ENCODE measurements at regions not wholly inside any gene's neighbourhood (a gene's known extent, or its start where the extent isn't known, plus 50 kb on each side); places are given as distances from the start of the nearest gene placed in this dataset.

DNA sequence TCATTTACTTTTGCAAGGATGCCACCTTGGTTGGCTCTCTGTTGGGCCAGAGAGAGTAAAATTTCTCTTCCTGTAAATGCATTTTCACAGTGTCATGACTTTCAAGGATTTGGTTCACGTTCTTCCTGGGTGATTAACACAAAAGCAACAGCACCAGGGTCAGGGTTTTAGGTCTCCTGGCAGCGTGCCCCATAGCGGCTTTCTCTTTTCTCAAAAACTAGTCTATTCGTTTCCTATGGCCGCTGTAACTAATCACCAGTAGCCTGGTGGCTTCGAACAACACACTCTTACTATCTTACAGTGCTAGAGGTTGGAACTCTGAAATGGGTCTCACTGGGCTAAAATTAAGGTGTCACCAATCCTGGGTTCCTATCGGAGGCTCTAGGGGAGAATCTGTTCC is 56.3 kb upstream of the ACMSD start:
- Histone ChIP-seq H4K20me1 (ENCODE audit: insufficient read depth, low read length) (no peaks in the 10 kb centered on the region), H3K9me3 (ENCODE audit: control insufficient read depth, insufficient read depth, low read length) (no peaks in the 10 kb centered on the region), H3K4me1 (ENCODE audit: control insufficient read depth, insufficient read depth, low read length) (no peaks in the 10 kb centered on the region), H3K79me1 (ENCODE audit: low read depth in 1 of 2, low read length in 2 of 2) (no peaks in the 10 kb centered on the region), H3K14ac (replicated peaks; ENCODE audit: low read depth, low read length) (no peak overlapping the region), H3K56ac (ENCODE audit: extremely low read depth, insufficient read depth, low read length) (no peak overlapping the region), H2BK5ac (ENCODE audit: low read depth, low read length, poor library complexity, severe bottlenecking) (no peak overlapping the region), H3K4me2 (ENCODE audit: low read depth, low read length) (no peak overlapping the region), H4K91ac (ENCODE audit: insufficient read depth, low read depth, low read length) (no peak overlapping the region), H3K9ac (ENCODE audit: low read depth, low read length) (no peak overlapping the region), H2BK15ac (ENCODE audit: low read depth, low read length) (no peak overlapping the region), H4K5ac (ENCODE audit: low read depth, low read length) (no peak overlapping the region), H2AK9ac (replicated peaks; ENCODE audit: low read depth, low read length, poor library complexity) (no peak overlapping the region), H3K27me3 (ENCODE audit: control insufficient read depth, insufficient read depth, low read length) (no peaks in the 10 kb centered on the region; the same call in 1 of the 2 replicates), H3K4ac (ENCODE audit: low read depth, low read length) (no peak overlapping the region), H2BK120ac (ENCODE audit: low read depth, low read length) (no peak overlapping the region), H3K23ac (ENCODE audit: low read depth, low read length) (no peak overlapping the region), H3K9me1 (ENCODE audit: insufficient read depth, low read length) (no peaks in the 10 kb centered on the region), H2AK5ac (ENCODE audit: low read depth, low read length) (no peak overlapping the region), H2BK20ac (ENCODE audit: low read depth, low read length) (no peak overlapping the region), H2AFZ (replicated peaks; ENCODE audit: low read length, poor library complexity) (no peak overlapping the region), H3K4me3 (ENCODE audit: insufficient read depth, low read depth, low read length) (no peak overlapping the region), H4K8ac (ENCODE audit: low read depth in 2 of 2, low read length in 2 of 2) (no peak overlapping the region), H3K27ac (ENCODE audit: insufficient read depth, low read length) (no peak overlapping the region), H3K18ac (ENCODE audit: low read depth, low read length) (no peak overlapping the region), H3K36me3 (ENCODE audit: control insufficient read depth, insufficient read depth, low read length) (no peaks in the 10 kb centered on the region)
- ChIA-PET POLR2A (ENCODE audit: unreplicated experiment) (no interaction called here), CTCF (interaction anchor here (0.9 to 1.3 kb wide), 2 partner anchors 106 to 111 kb away, joined by 4 read pairs; no protein-coding TSS in a partner anchor)
- BruUV-seq (replicated peaks): no TSS peak
- DNase-seq: no peak
- TF ChIP-seq CHD1 (IDR thresholded peaks at IDR 0.05; ENCODE audit: low read depth, low read length) (no peak), BHLHE40 (IDR thresholded peaks at IDR 0.05; ENCODE audit: low read depth, low read length) (no peak), SMC3 (IDR thresholded peaks at IDR 0.05; ENCODE audit: low read depth, low read length) (no peak), FOS (IDR thresholded peaks at IDR 0.05; ENCODE audit: low read depth, low read length) (no peak), NFE2L2 (IDR thresholded peaks at IDR 0.05; ENCODE audit: low read depth, low read length) (no peak), MXI1 (IDR thresholded peaks at IDR 0.05; ENCODE audit: borderline replicate concordance, low read depth, low read length) (no peak), POLR2A (IDR thresholded peaks at IDR 0.05; ENCODE audit: low read depth, low read length) (no peak), RFX5 (IDR thresholded peaks at IDR 0.05; ENCODE audit: low read depth, low read length) (no peak), MAFK (IDR thresholded peaks at IDR 0.05; ENCODE audit: low read depth, low read length) (no peak), CEBPB (IDR thresholded peaks at IDR 0.05; ENCODE audit: low read depth, low read length) (no peak), RAD21 (IDR thresholded peaks at IDR 0.05; ENCODE audit: low read length) (no peak), RCOR1 (IDR thresholded peaks at IDR 0.05; ENCODE audit: insufficient replicate concordance, low read length) (no peak), MAZ (IDR thresholded peaks at IDR 0.05; ENCODE audit: borderline replicate concordance, low read depth, low read length) (no peak)
- TF ChIP-seq, protein P1, sequence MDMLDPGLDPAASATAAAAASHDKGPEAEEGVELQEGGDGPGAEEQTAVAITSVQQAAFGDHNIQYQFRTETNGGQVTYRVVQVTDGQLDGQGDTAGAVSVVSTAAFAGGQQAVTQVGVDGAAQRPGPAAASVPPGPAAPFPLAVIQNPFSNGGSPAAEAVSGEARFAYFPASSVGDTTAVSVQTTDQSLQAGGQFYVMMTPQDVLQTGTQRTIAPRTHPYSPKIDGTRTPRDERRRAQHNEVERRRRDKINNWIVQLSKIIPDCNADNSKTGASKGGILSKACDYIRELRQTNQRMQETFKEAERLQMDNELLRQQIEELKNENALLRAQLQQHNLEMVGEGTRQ (IDR thresholded peaks at IDR 0.05; ENCODE audit: low read depth, low read length): no peak
- TF ChIP-seq, protein P2, sequence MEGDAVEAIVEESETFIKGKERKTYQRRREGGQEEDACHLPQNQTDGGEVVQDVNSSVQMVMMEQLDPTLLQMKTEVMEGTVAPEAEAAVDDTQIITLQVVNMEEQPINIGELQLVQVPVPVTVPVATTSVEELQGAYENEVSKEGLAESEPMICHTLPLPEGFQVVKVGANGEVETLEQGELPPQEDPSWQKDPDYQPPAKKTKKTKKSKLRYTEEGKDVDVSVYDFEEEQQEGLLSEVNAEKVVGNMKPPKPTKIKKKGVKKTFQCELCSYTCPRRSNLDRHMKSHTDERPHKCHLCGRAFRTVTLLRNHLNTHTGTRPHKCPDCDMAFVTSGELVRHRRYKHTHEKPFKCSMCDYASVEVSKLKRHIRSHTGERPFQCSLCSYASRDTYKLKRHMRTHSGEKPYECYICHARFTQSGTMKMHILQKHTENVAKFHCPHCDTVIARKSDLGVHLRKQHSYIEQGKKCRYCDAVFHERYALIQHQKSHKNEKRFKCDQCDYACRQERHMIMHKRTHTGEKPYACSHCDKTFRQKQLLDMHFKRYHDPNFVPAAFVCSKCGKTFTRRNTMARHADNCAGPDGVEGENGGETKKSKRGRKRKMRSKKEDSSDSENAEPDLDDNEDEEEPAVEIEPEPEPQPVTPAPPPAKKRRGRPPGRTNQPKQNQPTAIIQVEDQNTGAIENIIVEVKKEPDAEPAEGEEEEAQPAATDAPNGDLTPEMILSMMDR (conservative IDR thresholded peaks at IDR 0.05; ENCODE audit: low read depth, low read length): no peak
- TF ChIP-seq, protein P3, sequence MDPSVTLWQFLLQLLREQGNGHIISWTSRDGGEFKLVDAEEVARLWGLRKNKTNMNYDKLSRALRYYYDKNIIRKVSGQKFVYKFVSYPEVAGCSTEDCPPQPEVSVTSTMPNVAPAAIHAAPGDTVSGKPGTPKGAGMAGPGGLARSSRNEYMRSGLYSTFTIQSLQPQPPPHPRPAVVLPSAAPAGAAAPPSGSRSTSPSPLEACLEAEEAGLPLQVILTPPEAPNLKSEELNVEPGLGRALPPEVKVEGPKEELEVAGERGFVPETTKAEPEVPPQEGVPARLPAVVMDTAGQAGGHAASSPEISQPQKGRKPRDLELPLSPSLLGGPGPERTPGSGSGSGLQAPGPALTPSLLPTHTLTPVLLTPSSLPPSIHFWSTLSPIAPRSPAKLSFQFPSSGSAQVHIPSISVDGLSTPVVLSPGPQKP (IDR thresholded peaks at IDR 0.05; ENCODE audit: borderline replicate concordance, low read depth, low read length): no peak
- ATAC-seq (ENCODE audit: low read depth): no peak
- in situ Hi-C loops (cut with MboI; ENCODE audit: low sequenced_read_pairs): no loop called here
- dilution Hi-C loops (cut with HindIII; ENCODE audit: low sequenced_read_pairs, unreplicated experiment): no loop called here
- WGBS, 2 experiments (ENCODE audit: extremely low coverage in 2 of 2, insufficient read length in 1 of 2): no CpG with 5 or more reads among the region's 7 CpGs
- intact Hi-C loops (cut with micrococcal nuclease): no loop called here
